ENCODE measurements at regions not wholly inside any gene's neighbourhood (a gene's known extent, or its start where the extent isn't known, plus 50 kb on each side); places are given as distances from the start of the nearest gene placed in this dataset.

- peaks cover 2% of the 10 kb centered on the region; the same call in 1 of the 2 replicates for H3K27me3 Mint-ChIP-seq (ENCODE audit: low read depth)
- H3K36me3 Mint-ChIP-seq (ENCODE audit: insufficient read depth in 1 of 3, low read depth in 3 of 3), result peaks cover 0 to 2% (median 0%) of the 10 kb centered on the region in 3 experiments; a peak in 1 of 7 replicates
- H3K4ac ChIP-seq (ENCODE audit: low read depth, low read length), result no peak overlapping the region
- H3K14ac ChIP-seq (ENCODE audit: insufficient read depth, low read length), result no peak overlapping the region
- no peaks in the 10 kb centered on the region for H3K27me3 ChIP-seq (ENCODE audit: insufficient read depth, low read length)
- H4K20me1 ChIP-seq (ENCODE audit: control insufficient read depth, insufficient read depth, insufficient read length), result no peaks in the 10 kb centered on the region
- H3K9ac ChIP-seq (ENCODE audit: extremely low read depth, insufficient read length, low read length), result no peak overlapping the region
- TF ChIP-seq CTCF (conservative IDR thresholded peaks at IDR 0.05), result no peak
- H3K9me3 Mint-ChIP-seq, result no peaks in the 10 kb centered on the region; a peak in 1 of 5 replicates
- no peaks in the 10 kb centered on the region for H3K23me2 ChIP-seq (ENCODE audit: insufficient read length, low read depth, low read length, poor library complexity, severe bottlenecking)
- H3K27ac ChIP-seq (ENCODE audit: insufficient read length, low read depth, low read length), result no peak overlapping the region
- no peak overlapping the region for H3K18ac ChIP-seq (ENCODE audit: insufficient read length, low read depth, low read length)
- H3K79me1 ChIP-seq (ENCODE audit: insufficient read depth, low read depth, low read length, poor library complexity, severe bottlenecking), result no peaks in the 10 kb centered on the region
- WGBS (ENCODE audit: extremely low coverage, insufficient read length, low lambda C conversion rate), result no CpG with 5 or more reads among the region's 2 CpGs
- no peak overlapping the region for H3K27ac Mint-ChIP-seq
- no peak overlapping the region for H3T11ph ChIP-seq (ENCODE audit: low read length)
- no peak overlapping the region for H3K4me3 Mint-ChIP-seq
- no peak overlapping the region for H4K8ac ChIP-seq (replicated peaks; ENCODE audit: insufficient read length, low read depth, low read length)
- H2AFZ ChIP-seq (ENCODE audit: low read length), result no peak overlapping the region
- H3K4me1 ChIP-seq (ENCODE audit: insufficient read depth, low read length), result no peaks in the 10 kb centered on the region
- no peaks in the 10 kb centered on the region for H3K9me3 ChIP-seq (ENCODE audit: control insufficient read depth, low read depth, low read length)
- no peak overlapping the region for H3K56ac ChIP-seq (ENCODE audit: insufficient read length, low read depth, low read length)
- H2AK5ac ChIP-seq (ENCODE audit: insufficient read length, low read length), result no peak overlapping the region
- no peak overlapping the region for H2BK15ac ChIP-seq (ENCODE audit: low read depth, low read length)
- no peak overlapping the region for H2BK20ac ChIP-seq (ENCODE audit: low read depth, low read length, poor library complexity, severe bottlenecking)
- no peak for DNase-seq
- no peaks in the 10 kb centered on the region for H3K79me2 ChIP-seq (ENCODE audit: insufficient read depth, low read length)
- no peak overlapping the region for H2BK5ac ChIP-seq (ENCODE audit: insufficient read length, low read length)
- no peak overlapping the region for H4K91ac ChIP-seq (ENCODE audit: insufficient read length, low read depth, low read length)
- no peak overlapping the region for H4K5ac ChIP-seq (ENCODE audit: insufficient read length, low read depth, low read length)
- no peak overlapping the region for H3K4me2 ChIP-seq (ENCODE audit: insufficient read depth, insufficient read length, low read length)
- peaks cover 3 to 6% of the 10 kb centered on the region in 2 experiments; a peak in 3 of 4 replicates for H3K4me1 Mint-ChIP-seq
- no peak overlapping the region for H2BK12ac ChIP-seq (ENCODE audit: insufficient read length, low read depth, low read length)
- no peak overlapping the region for H3K23ac ChIP-seq (ENCODE audit: insufficient read length, low read depth, low read length)
- no peak overlapping the region for H2BK120ac ChIP-seq (ENCODE audit: low read depth, low read length, poor library complexity, severe bottlenecking)
These were observed 459.2 kb downstream of the TSHZ3 start for GRCh38 chr19:30890033-30890432.

Measured in H9 (cell line).